GM21526 (cell line): ENCODE measurements at regions not wholly inside any gene's neighbourhood (a gene's known extent, or its start where the extent isn't known, plus 50 kb on each side); places are given as distances from the start of the nearest gene placed in this dataset.
A peak's percentile ranks its signal among the peaks of the same experiment; 100 is the strongest.

Source experiments
- ATAC-seq: cut with Tn5 transposase; IDR thresholded peaks from one replicate; pipeline ENCODE4 v1.9.1; 2021; ENCODE audit warnings: moderate library complexity; ENCODE audit not compliant: unreplicated experiment, low FRiP score

- no peak for ATAC-seq
Measured at GRCh38 chr5:107266100-107266499, 404.6 kb downstream of the EFNA5 start.

GRCh38 chr5:107265193-107265592 lies 405.5 kb downstream of the EFNA5 start:
- no peak for ATAC-seq

GRCh38 chr5:107263387-107264018 lies 407.2 kb downstream of the EFNA5 start:
- peak; percentile 89 for ATAC-seq

- no peak for ATAC-seq
Measured at GRCh38 chr5:107257885-107258520, 412.7 kb downstream of the EFNA5 start.

GRCh38 chr5:107254902-107255234 lies 415.9 kb downstream of the EFNA5 start:
- ATAC-seq: no peak

- no peak for ATAC-seq
Measured at GRCh38 chr5:107254214-107254901, 416.4 kb downstream of the EFNA5 start.

- no peak for ATAC-seq
Measured at GRCh38 chr5:107253246-107253645, 417.5 kb downstream of the EFNA5 start.

GRCh38 chr5:107251151-107251550 lies 419.6 kb downstream of the EFNA5 start:
- no peak for ATAC-seq

GRCh38 chr5:107248066-107248695 lies 422.6 kb downstream of the EFNA5 start:
- peak; percentile 70 for ATAC-seq

GRCh38 chr5:107247427-107247826 lies 423.3 kb downstream of the EFNA5 start:
- no peak for ATAC-seq

- no peak for ATAC-seq
Measured at GRCh38 chr5:107243220-107243579, 427.5 kb downstream of the EFNA5 start.

GRCh38 chr5:107242411-107243219 lies 428.1 kb downstream of the EFNA5 start:
- no peak for ATAC-seq

GRCh38 chr5:107241841-107242240 lies 428.9 kb downstream of the EFNA5 start:
- ATAC-seq: no peak

GRCh38 chr5:107235167-107235566 lies 435.6 kb downstream of the EFNA5 start:
- no peak for ATAC-seq

- ATAC-seq: no peak
Measured at GRCh38 chr5:107232788-107233187, 437.9 kb downstream of the EFNA5 start.

- ATAC-seq: no peak
Measured at GRCh38 chr5:107232293-107232692, 438.4 kb downstream of the EFNA5 start.

GRCh38 chr5:107231191-107231590 lies 439.5 kb downstream of the EFNA5 start:
- no peak for ATAC-seq

GRCh38 chr5:107230367-107230766 lies 440.4 kb downstream of the EFNA5 start:
- ATAC-seq: no peak

- no peak for ATAC-seq
Measured at GRCh38 chr5:107228226-107228625, 442.5 kb downstream of the EFNA5 start.

GRCh38 chr5:107224272-107224671 lies 446.5 kb downstream of the EFNA5 start:
- ATAC-seq: no peak

GRCh38 chr5:107223066-107223465 lies 447.7 kb downstream of the EFNA5 start:
- ATAC-seq: no peak
